Kidney tubule cell (primary cell): ENCODE measurements at regions not wholly inside any gene's neighbourhood (a gene's known extent, or its start where the extent isn't known, plus 50 kb on each side); places are given as distances from the start of the nearest gene placed in this dataset.
"Not testable (repeated sequence)": the region's sequence is repeated elsewhere in the genome, so short reads cannot be mapped to it uniquely, and the experiment has no call there.

Source experiments
- DNase-seq: peaks from one replicate; pipeline ENCODE4 v3.0.0-alpha.2; 2018; ENCODE audit warnings: low spot score

DNA sequence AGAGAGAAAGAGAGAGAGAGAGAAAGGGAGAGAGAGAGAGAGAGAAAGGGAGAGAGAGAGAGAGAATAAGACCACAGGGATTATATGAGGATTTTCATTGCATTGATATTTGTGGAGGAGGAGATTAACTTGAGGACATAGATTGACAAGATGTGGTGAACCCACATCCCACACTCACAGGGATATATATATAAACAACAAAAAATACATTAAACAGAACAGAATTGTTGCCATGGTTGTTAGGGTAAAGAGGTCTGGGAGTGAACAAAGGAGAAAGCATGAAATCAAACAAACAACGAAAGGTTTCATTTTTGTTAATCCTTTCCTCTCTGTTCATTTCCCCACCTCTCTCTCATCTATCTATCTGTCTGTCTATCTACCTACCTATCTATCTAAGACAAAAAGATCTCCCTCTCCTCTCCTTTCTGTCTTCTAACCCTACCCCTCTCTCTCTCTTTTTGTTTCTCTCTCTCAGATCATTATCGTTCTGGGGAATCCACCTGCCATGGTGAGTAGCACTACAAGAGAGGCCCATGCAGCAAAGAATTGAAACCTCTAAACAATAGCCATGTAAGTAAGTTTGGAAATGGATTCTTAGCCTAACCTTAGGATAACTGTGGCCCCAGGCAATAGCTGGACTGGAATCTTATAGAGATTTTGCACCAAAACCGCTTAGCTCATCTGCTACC, 280.9 kb downstream of the RAP2B start:
- no peak for DNase-seq

DNA sequence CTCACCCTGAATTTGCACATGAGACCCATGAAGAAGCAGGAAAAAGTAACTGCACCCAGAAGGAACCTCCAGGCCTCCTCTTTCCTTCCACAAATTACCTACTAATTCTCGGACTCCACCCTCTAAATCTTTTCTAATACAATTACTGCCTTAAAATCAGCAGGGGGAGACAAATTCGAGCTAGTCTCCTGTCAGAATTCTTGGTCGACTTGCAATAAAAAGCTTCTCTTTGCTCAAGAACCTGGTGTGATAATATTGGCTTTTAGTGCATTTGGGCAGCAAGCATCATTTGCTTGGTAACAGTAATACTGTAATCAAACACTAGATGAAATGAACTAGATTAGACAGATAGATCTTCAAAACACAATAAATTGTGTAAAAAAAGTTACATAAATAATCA, 281.9 kb downstream of the RAP2B start:
- no peak for DNase-seq

DNA sequence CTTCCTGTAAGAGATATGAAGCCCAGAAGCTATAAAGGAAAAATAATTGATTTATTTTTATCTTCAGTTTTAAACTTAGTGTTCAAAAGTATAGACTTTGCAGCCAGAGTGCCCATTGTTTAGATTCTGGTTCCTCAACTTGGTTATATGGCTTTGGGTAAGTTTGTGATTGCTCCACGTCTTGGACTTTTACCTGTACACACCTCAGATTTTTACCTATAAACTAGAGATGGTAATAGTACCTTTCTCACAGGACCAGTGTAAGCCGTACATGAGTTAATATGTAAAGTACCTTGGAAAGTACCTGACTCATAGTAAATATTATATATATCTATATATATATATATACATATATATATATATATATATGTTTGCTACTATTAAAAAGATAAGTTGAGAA, 283.8 kb downstream of the RAP2B start:
- no peak for DNase-seq

DNA sequence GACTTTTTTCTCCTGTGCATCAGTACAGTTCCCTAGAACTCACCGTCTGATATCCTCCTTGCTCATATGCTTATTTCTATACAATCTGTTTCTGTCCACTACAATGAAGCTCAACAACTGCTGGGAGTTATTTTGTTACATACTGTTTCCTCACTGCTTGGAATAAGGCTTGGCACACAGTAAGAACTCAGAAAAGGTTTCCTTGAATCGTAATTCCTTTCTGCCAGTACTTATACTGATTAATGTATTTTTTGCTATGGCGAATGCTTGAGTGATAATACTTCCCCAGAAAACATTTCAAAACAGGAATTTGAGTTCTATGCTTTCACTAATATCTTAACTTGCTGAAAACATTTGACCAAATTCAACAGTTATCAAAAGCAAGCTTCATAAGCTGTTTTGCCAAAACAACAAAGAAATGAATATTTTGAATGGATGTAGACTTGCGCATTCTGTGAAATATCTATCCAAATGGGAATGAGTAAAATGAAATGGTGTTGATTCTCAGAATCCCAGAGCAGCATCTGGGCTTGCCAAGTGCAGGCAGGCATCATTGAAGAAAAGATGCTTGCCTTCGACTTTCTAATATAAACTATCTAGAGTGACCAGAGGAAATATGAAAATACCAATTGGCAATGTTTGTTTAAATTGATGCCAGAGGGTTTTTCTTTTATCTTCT, 286.3 kb downstream of the RAP2B start:
- DNase-seq = no peak

DNA sequence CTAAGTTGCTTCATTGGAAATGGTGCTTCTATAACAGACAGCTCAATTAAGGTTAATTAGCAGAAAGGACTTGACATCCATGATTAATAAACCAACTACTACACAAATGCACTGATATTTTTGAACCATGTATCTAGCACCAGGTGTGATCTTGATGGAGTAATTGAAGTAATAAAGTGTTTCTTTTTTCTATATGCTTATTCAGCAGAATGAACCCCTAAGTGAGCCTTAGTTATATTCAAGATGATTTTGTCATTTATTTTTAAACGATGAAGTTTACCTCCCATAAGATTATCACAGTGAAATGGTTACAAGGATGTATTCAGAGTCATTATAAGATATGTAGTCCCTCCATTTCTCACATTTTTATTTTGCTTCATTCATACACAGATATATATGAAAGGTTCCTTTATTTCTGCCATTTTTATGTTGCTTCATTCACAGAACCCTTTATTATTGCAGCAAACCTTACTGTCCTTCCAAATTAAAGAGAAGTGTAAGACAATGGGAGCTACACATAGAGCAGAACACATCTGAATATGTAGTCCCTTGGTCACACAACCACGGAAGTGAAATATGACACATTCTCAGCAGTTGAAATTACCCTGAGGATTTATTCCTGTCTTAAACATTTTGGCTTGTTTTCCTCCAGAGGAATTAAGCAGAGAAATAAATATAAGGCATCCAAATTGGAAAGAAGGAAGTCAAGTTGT, 295.0 kb downstream of the RAP2B start:
- DNase-seq = no peak

DNA sequence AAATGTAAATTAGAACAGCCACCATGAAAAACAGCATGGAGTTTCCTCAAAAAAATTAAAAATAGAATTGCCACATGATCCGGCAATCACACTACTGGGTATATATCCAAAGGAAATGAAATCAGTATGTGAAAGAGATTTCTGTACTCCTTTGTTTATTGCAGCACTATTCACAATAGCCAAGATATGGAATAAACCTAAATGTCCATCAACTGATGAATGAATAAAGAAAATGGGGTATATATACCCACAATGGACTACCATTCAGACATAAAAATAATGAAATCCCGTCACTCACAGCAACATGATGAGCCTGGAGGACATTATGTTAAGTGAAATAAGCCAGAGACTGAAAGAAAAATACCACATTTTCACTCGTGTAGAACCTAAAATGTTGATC, 296.9 kb downstream of the RAP2B start:
- DNase-seq = no peak

DNA sequence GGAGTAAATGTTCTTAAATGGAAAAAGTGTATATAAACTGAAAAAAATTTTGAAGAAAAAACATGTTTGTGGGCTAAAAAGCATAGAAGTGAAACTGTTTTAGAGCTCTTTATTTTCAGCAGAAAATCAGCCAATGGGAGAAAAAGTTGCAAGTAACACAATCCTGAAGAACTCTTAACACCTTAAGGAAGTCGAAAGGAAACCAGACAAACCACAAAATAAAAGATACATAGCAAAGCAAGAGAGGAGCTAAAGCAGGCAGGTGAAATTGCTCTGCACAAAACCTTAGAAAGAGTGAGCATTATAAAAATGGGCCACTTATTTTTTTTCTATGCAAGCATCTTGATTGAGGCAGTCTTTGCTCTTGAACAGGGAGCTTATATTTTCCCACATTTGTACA, 300.5 kb downstream of the RAP2B start:
- DNase-seq = no peak

DNA sequence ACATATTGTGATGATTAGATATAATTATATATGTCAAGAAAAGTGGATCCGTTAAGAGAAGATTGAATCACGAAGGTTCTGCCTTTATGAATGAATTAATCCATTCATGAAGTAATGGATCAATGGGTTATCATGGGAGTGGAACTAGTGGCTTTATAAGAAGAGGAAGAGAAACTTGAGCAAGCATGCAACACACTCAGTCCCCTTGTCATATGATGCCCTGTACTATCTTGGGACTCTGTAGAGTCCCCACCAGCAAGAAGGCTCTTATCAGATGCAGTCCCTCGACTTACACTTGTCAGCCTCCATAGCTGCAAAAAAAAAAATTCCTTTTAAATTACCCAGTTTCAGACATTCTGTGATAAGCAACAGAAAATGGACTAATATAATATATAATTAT, 301.9 kb downstream of the RAP2B start:
- no peak for DNase-seq

DNA sequence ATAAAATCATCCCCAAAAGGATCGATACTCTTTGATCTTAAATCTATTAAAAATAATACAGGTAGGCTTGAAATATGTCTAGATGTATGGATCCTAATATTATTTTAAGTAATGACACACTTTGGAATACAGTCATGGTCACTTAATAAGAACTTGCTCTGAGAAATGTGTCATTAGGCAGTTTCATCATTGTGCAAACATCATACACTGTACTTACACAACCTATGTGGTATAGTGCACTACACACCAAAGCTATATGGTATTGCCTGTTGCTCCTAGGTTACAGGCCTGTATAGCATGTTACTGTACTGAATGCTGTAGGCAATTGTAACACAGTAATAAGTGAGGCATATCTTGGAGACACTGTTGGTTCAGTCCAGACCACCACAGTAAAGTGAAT, 307.1 kb downstream of the RAP2B start:
- no peak for DNase-seq

DNA sequence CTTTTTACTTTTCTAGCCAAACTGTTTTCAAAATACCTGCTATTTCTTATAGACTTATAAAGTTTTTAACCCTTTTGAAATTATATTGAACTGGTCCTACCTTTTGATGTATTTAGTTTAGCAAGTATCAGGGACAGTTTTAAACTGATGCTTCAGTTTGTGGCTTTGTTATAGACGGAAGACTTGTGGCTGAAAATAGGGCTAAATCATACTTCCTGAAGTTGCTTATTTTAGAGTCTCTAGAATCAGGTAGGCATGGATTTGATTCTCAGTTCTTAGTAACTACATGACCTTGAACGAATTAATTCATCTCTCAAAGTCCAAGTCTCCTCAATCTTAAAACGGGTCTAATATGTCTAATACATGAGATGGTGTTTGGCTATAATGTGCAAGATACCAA, 322.8 kb downstream of the RAP2B start:
- DNase-seq = no peak

DNA sequence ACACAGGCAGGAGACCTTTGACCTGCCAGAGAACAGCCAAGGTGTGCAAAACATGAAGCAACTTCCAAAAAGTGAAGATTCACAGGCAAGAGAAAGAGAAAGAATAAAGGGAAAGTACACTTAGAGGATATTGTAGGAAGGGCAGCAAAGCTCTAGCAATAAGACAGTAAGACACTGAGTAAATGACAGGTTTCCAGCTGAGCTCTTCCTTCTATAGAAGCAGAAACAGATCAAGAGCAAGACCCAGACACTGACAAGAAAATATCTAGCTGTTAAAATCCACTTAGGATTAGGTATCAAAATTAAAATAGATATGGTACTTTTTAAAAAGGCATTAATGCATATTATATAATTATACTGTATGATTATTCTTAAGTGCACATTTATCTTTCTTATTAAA, 333.4 kb downstream of the RAP2B start:
- DNase-seq = no peak

DNA sequence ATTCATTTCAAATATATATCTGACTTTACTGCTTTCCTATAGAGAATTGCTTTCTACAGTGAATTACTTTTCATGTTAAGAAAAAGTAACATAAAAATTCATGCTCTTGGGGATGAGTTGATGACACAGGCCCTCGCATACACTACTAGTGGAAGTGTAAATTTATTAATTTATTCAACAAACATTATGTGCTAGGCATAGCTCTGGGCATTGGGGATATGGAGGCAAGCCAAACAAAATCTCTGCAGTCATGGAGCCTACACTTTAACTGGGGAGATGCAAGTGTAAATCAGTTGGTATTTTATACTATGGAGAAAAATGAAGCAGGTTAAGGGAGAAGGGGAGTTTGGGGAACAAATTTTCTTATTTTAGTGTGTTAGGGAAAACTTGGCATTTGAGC, 340.7 kb downstream of the RAP2B start:
- DNase-seq = no peak

DNA sequence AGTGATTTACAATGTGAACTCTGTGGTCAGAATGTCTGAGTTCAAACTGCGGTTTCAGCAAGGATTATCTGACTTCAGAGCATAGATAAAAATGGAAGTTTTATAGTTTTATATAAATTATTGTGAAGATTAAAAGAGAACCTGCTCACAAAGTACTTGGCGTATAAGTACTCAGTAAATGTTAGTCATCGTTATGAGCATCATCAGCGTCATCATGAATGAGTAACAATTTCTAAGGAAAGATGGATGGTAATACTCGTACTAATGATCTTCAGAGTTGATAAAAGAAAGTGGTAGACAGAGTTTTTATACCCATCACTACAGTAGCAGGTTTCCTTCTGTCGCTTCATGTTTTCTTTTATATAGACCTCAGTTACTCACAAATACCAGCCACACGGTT, 341.8 kb downstream of the RAP2B start:
- no peak for DNase-seq

DNA sequence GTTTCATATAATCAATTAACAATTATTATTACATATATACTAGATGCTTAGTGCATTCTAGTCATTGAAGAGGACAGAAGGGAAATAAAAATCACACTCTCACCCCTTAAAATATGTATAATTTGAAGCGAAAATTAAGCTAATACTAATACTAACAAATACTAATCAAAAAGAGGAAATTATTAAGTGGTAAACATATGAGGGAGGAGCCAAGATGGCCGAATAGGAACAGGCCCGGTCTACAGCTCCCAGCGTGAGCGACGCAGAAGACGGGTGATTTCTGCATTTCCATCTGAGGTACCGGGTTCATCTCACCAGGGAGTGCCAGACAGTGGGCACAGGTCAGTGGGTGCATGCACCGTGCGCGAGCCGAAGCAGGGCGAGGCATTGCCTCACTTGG, 344.2 kb downstream of the RAP2B start:
- not testable (repeated sequence) for DNase-seq

DNA sequence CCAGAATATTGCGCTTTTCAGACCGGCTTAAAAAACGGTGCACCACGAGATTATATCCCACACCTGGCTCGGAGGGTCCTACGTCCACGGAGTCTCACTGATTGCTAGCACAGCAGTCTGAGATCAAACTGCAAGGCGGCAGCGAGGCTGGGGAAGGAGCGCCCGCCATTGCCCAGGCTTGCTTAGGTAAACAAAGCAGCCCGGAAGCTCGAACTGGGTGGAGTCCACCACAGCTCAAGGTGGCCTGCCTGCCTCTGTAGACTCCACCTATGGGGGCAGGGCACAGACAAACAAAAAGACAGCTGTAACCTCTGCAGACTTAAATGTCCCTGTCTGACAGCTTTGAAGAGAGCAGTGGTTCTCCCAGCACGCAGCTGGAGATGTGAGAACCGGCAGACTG, 344.7 kb downstream of the RAP2B start:
- not testable (repeated sequence) for DNase-seq

DNA sequence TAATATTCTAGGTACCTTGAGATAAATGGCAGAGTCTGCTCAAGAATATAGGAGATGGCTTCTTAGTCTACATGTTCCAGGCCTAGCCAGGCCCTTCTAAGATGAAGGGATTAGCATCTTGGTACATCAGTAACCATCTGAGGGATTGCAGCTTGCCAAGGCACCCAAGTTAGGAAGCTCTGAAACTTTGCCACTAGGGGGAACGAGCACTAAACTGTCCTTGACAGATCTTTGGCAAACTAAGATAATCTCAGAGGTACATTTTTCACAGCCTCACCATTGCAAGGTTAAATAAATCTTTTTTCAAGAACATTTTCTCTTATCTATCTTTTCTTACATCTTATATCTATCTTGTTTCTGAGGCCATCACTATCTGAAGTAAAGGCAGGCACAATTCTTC, 351.2 kb downstream of the RAP2B start:
- DNase-seq = no peak

DNA sequence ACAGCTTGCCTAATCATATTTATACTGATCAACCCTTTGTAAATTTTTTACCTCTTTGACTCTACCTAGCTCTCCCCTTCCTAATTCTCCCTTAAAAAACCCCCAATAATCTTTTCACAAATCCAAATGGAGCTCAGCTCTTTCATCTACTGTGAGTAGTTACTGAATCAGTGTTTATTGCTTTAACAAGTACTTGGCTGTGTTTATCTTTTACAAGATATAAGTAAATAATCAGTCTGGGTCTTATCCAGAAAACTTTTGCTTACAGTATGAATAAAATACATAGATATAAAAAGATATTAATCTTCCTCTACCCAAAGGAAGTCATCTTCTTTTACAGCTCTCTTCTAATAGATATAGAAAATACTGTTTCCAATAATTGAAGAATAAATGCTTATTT, 366.4 kb downstream of the RAP2B start:
- no peak for DNase-seq

DNA sequence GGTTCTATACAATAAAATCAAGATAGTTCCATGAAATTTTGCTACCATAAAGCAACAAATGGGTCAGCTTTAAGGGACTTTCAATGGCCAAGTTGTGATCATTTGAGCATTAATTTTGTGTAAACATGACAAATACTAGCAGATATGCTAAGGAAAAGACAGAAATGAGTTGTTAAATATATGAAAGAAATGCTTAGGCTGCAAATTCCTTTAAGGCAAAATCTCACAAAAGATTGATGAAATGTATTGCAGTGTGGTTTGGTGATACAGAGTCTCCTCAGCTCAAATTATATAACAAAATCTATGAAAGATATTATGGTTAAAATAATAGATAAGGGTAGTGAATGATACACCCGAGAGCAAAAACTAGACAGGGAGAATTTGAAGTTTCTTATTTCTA, 377.2 kb downstream of the RAP2B start:
- DNase-seq = no peak

DNA sequence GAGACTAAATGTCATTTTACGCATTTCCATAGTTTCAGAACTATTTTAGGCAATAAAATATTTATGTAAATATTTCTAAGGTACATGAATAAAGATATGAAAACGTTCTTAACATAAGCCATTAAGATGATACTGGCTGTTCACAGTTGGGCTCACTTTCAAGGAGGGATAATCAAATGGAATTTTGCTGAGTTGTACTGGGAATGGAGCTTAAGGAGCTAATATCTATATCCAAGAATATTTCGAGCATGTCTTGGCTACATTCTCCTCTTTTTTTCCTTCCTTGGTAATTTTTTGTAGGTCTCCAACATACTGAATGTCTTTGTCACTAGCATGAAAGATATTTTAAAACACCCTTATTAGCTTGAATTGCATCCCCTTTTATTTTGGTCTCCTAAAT, 383.4 kb downstream of the RAP2B start:
- no peak for DNase-seq

DNA sequence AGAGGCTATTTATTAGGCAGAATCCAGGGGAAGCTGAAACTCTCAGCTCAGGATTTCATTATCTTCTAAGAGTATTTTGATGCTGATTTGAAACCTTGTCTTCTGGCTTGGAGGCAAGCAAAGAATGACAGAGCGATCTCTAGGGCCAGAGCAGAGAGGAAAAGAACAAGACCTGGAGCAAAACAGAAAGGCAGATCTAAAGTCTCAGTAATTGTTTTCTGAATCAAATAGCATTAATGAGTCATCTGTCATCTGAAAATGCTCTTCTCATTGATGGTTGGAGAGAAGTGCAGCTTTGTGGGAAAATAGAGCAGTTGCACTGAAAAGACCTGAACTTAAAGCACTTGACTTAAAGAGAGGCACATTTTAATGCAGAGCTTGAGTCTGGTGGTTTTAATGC, 385.9 kb downstream of the RAP2B start:
- no peak for DNase-seq

DNA sequence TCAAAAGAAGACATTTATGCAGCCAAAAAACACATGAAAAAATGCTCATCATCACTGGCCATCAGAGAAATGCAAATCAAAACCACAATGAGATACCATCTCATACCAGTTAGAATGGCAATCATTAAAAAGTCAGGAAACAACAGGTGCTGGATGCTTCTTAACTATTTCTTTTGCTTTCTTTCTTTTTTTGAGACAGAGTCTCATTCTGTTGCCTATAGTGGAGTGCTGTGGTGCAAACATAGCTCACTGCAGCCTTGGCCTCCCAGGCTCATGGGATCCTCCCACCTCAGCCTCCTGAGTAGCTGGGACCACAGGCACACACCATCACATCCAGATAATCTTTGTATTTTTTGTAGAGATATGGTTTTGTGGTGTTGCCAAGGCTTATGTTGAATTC, 387.7 kb downstream of the RAP2B start:
- DNase-seq = not testable (repeated sequence)

DNA sequence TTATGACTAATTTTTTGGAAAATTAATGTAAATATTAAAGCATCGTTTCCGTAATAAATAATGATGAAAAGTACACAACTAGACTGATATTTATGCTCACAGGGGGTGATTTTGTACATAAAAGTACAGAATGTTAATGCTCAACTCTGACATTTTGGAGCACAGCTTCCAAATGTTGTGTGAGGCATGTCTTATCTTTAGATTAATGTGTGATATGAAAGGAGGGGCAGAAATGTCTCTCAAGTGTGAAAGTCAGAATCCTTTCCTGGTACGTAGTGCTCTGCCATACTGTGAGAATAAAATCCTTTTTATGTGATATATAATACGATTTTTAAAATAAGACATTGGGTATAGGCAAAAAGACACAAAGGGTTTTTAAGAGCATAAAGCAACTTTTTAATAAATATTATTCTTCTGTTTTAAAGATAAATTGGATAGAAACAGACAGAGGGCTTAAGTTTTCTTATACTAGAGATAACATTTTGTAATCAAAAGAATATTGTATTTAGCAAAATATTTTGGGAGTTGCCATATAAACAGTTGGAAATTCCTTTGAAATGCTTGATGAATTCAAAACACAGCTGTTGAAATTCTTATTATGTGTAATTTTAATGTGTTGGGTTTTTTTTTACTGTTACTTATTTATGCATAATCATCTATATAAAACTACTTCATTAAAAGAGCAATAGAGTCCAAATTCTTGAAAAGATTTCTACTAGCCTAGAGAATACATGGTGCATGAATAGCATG, 389.7 kb downstream of the RAP2B start:
- DNase-seq = no peak
